Liver (tissue), 3 donors: ENCODE measurements at regions not wholly inside any gene's neighbourhood (a gene's known extent, or its start where the extent isn't known, plus 50 kb on each side); places are given as distances from the start of the nearest gene placed in this dataset.

Experiments
- GABPA ChIP-seq, 2 donors: IDR thresholded peaks in 1 of 2; conservative IDR thresholded peaks in 1 of 2; 2 replicates each; pipeline ENCODE4 v1.6.1; 2016; ENCODE audit warnings: antibody characterized with exemption in 2 of 2, mild to moderate bottlenecking in 1 of 2, moderate library complexity in 1 of 2
- JUND ChIP-seq, 2 donors: IDR thresholded peaks; 2 replicates each; pipeline ENCODE4 v1.6.1; 2016; ENCODE audit warnings: antibody characterized with exemption in 2 of 2
- RAD21 ChIP-seq, 2 donors: IDR thresholded peaks; 2 replicates each; pipeline ENCODE4 v1.6.1; 2016; ENCODE audit warnings: antibody characterized with exemption in 2 of 2, mild to moderate bottlenecking in 2 of 2
- RXRA ChIP-seq, 2 donors: IDR thresholded peaks; 2 replicates each; pipeline ENCODE4 v1.6.1; 2017 to 2018; ENCODE audit warnings: antibody characterized with exemption in 2 of 2, mild to moderate bottlenecking in 1 of 2
- SP1 ChIP-seq: IDR thresholded peaks from 2 replicates; pipeline ENCODE4 v1.6.1; 2018; ENCODE audit warnings: antibody characterized with exemption, mild to moderate bottlenecking
- TAF1 ChIP-seq: conservative IDR thresholded peaks from 2 replicates; pipeline ENCODE4 v1.6.1; 2016; ENCODE audit warnings: antibody characterized with exemption, mild to moderate bottlenecking
- YY1 ChIP-seq: IDR thresholded peaks from 2 replicates; pipeline ENCODE4 v1.6.1; 2016; ENCODE audit warnings: antibody characterized with exemption, mild to moderate bottlenecking
- TF ChIP-seq, protein P1 (sequence below): IDR thresholded peaks from 2 replicates; pipeline ENCODE4 v1.6.1; 2016; ENCODE audit warnings: antibody characterized with exemption, mild to moderate bottlenecking
- TF ChIP-seq, protein P2 (sequence below): fragments of 150-350 bp; IDR thresholded peaks from 2 replicates; pipeline ENCODE4 v1.5.1; 2017; ENCODE audit warnings: improper control_type of control experiment, low read depth, low read length; ENCODE audit not compliant: missing input control
- TF ChIP-seq, protein P3 (sequence below): IDR thresholded peaks from 2 replicates; pipeline ENCODE4 v1.6.1; 2016; ENCODE audit warnings: antibody characterized with exemption
- TF ChIP-seq, protein P4 (sequence below): IDR thresholded peaks from 2 replicates; pipeline ENCODE4 v1.6.1; 2016; ENCODE audit warnings: antibody characterized with exemption
- TF ChIP-seq, protein P5 (sequence below): IDR thresholded peaks from 2 replicates; pipeline ENCODE4 v1.6.1; 2016; ENCODE audit warnings: antibody characterized with exemption
- donor health status: healthy.
- donor health status: healthy.

DNA sequence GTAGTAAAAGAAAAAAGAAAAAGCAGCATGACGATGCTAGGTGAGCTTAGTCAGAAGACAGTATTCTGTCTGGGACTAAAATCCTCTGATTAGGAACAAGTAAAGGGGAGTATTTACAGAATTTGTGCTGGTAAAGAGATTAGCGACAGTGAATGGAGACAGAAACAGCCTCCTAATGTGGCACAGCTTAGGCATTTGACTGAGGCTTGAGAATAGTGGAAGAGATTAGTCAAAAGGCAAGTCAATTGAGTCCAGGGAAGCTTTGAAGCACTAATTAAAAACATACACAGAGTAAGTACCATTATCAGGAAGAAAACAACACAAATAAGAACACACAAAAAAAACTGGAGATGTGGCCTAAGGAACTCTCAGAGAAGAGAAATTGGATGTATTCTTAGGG, 131.9 kb upstream of the CLEC14A start:
- TF ChIP-seq SP1 (no peak), JUND (IDR thresholded peaks at IDR 0.05) (no peak), GABPA (IDR thresholded peaks at IDR 0.05 in 1 of 2, conservative IDR thresholded peaks at IDR 0.05 in 1 of 2) (no peak), YY1 (no peak), TAF1 (no peak), RAD21 (IDR thresholded peaks at IDR 0.05) (no peak), RXRA (IDR thresholded peaks at IDR 0.05) (no peak)
- TF ChIP-seq, protein P1, sequence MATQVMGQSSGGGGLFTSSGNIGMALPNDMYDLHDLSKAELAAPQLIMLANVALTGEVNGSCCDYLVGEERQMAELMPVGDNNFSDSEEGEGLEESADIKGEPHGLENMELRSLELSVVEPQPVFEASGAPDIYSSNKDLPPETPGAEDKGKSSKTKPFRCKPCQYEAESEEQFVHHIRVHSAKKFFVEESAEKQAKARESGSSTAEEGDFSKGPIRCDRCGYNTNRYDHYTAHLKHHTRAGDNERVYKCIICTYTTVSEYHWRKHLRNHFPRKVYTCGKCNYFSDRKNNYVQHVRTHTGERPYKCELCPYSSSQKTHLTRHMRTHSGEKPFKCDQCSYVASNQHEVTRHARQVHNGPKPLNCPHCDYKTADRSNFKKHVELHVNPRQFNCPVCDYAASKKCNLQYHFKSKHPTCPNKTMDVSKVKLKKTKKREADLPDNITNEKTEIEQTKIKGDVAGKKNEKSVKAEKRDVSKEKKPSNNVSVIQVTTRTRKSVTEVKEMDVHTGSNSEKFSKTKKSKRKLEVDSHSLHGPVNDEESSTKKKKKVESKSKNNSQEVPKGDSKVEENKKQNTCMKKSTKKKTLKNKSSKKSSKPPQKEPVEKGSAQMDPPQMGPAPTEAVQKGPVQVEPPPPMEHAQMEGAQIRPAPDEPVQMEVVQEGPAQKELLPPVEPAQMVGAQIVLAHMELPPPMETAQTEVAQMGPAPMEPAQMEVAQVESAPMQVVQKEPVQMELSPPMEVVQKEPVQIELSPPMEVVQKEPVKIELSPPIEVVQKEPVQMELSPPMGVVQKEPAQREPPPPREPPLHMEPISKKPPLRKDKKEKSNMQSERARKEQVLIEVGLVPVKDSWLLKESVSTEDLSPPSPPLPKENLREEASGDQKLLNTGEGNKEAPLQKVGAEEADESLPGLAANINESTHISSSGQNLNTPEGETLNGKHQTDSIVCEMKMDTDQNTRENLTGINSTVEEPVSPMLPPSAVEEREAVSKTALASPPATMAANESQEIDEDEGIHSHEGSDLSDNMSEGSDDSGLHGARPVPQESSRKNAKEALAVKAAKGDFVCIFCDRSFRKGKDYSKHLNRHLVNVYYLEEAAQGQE: no peak
- TF ChIP-seq, protein P2, sequence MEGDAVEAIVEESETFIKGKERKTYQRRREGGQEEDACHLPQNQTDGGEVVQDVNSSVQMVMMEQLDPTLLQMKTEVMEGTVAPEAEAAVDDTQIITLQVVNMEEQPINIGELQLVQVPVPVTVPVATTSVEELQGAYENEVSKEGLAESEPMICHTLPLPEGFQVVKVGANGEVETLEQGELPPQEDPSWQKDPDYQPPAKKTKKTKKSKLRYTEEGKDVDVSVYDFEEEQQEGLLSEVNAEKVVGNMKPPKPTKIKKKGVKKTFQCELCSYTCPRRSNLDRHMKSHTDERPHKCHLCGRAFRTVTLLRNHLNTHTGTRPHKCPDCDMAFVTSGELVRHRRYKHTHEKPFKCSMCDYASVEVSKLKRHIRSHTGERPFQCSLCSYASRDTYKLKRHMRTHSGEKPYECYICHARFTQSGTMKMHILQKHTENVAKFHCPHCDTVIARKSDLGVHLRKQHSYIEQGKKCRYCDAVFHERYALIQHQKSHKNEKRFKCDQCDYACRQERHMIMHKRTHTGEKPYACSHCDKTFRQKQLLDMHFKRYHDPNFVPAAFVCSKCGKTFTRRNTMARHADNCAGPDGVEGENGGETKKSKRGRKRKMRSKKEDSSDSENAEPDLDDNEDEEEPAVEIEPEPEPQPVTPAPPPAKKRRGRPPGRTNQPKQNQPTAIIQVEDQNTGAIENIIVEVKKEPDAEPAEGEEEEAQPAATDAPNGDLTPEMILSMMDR: no peak
- TF ChIP-seq, protein P3, sequence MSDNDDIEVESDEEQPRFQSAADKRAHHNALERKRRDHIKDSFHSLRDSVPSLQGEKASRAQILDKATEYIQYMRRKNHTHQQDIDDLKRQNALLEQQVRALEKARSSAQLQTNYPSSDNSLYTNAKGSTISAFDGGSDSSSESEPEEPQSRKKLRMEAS: no peak
- TF ChIP-seq, protein P4, sequence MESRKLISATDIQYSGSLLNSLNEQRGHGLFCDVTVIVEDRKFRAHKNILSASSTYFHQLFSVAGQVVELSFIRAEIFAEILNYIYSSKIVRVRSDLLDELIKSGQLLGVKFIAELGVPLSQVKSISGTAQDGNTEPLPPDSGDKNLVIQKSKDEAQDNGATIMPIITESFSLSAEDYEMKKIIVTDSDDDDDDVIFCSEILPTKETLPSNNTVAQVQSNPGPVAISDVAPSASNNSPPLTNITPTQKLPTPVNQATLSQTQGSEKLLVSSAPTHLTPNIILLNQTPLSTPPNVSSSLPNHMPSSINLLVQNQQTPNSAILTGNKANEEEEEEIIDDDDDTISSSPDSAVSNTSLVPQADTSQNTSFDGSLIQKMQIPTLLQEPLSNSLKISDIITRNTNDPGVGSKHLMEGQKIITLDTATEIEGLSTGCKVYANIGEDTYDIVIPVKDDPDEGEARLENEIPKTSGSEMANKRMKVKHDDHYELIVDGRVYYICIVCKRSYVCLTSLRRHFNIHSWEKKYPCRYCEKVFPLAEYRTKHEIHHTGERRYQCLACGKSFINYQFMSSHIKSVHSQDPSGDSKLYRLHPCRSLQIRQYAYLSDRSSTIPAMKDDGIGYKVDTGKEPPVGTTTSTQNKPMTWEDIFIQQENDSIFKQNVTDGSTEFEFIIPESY: no peak
- TF ChIP-seq, protein P5, sequence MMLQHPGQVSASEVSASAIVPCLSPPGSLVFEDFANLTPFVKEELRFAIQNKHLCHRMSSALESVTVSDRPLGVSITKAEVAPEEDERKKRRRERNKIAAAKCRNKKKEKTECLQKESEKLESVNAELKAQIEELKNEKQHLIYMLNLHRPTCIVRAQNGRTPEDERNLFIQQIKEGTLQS: no peak
